K562 (cell line): ENCODE measurements at regions not wholly inside any gene's neighbourhood (a gene's known extent, or its start where the extent isn't known, plus 50 kb on each side); places are given as distances from the start of the nearest gene placed in this dataset.

Experiments used
- ATAC-seq: fragments of 200-7000 bp; cut with Tn5 transposase; 3 replicates; pipeline ENCODE4 v1.9.1; 2020; ENCODE audit warnings: moderate library complexity
- BruUV-seq: library from RNA; stranded (reverse); fragments of 400-500 nt; replicated peaks from 2 replicates; lab custom pipeline; 2021; lab: Mats Ljungman, UMichigan
- CTCF ChIA-PET: fragments of 300-600 bp; formaldehyde crosslinking; extraction: SDS; loops from one replicate; lab custom pipeline; 2021; ENCODE audit warnings: low intra/inter-chr PET ratio; lab: Yijun Ruan, JAX
- POLR2A ChIA-PET: fragments of 300-600, 350-650 bp; sonication (Branson Sonifier 250); formaldehyde crosslinking; extraction: SDS; loops from one replicate; lab custom pipeline; 2021; ENCODE audit warnings: antibody characterized with exemption, inconsistent platforms; lab: Yijun Ruan, JAX
- DNase-seq, 4 experiments: peaks; one replicate each; pipeline versions ENCODE4 v3.0.0 to v3.0.0-alpha.2; 2011 to 2018; ENCODE audit warnings: low spot score in 3 of 4, mixed read lengths in 3 of 4; ENCODE audit errors: extremely low read depth in 1 of 4
- FAIRE-seq: peaks from 2 replicates; lab custom pipeline; 2011; peaks lifted over from hg19 to GRCh38; lab: Jason Lieb, UNC
- H2AFZ ChIP-seq: 2 replicates; pipeline ENCODE4 v1.6.0; 2011; ENCODE audit warnings: low read depth, low read length, control low read depth, inconsistent platforms
- H3K27ac ChIP-seq: fragments of 200-600 bp; 3 replicates; pipeline ENCODE4 v1.8.0; 2011; ENCODE audit warnings: low read depth, mild to moderate bottlenecking, control low read depth, inconsistent platforms, low read length, moderate library complexity, mixed read lengths; ENCODE audit errors: extremely low read depth
- H3K27me3 ChIP-seq, 2 experiments: fragments of 300-600 bp in 1 of 2; 2 replicates in 1 of 2; 3 replicates in 1 of 2; pipeline versions ENCODE4 v1.6.0 to v1.8.0; 2011; ENCODE audit warnings: inconsistent platforms in 2 of 2, low read length in 2 of 2, mild to moderate bottlenecking in 1 of 2, mixed read lengths in 1 of 2, moderate library complexity in 1 of 2; ENCODE audit not compliant: control insufficient read depth in 2 of 2, insufficient read depth in 2 of 2
- H3K36me3 ChIP-seq: fragments of 300-600 bp; 3 replicates; pipeline ENCODE4 v1.8.0; 2011; ENCODE audit warnings: mild to moderate bottlenecking, low read length, inconsistent platforms; ENCODE audit not compliant: control insufficient read depth, insufficient read depth
- H3K4me1 ChIP-seq, 2 experiments: fragments of 200-600 bp in 1 of 2; replicated peaks in 1 of 2; 2 replicates in 1 of 2; 3 replicates in 1 of 2; pipeline versions ENCODE4 v1.5.1 to v1.8.0; 2011; ENCODE audit warnings: inconsistent platforms in 2 of 2, low read length in 2 of 2, mild to moderate bottlenecking in 1 of 2, mixed read lengths in 1 of 2, moderate library complexity in 1 of 2; ENCODE audit not compliant: control insufficient read depth in 2 of 2, insufficient read depth in 2 of 2
- H3K4me2 ChIP-seq: 2 replicates; pipeline ENCODE4 v1.6.1; 2011; ENCODE audit warnings: low read length, control low read depth, inconsistent platforms, mixed read lengths; ENCODE audit not compliant: insufficient read depth
- H3K4me3 ChIP-seq: fragments of 200-600 bp; sonication (generic), shearing (Covaris generic); 2 replicates; pipeline ENCODE4 v1.5.1; 2016; ENCODE audit warnings: control low read depth, inconsistent platforms
- H3K79me2 ChIP-seq: fragments of 200-600 bp; 3 replicates; pipeline ENCODE4 v1.8.0; 2011; ENCODE audit warnings: low read length, inconsistent platforms; ENCODE audit not compliant: control insufficient read depth, insufficient read depth
- H3K9ac ChIP-seq, 2 experiments: 2 replicates each; pipeline versions ENCODE4 v1.6.0 to v1.6.1; 2011; ENCODE audit warnings: low read depth in 2 of 2, low read length in 2 of 2, control low read depth in 1 of 2, inconsistent platforms in 1 of 2, mild to moderate bottlenecking in 1 of 2, mixed read lengths in 1 of 2; ENCODE audit not compliant: insufficient read depth in 1 of 2
- H3K9me1 ChIP-seq: one replicate; pipeline ENCODE4 v1.6.0; 2011; ENCODE audit warnings: inconsistent platforms, mild to moderate bottlenecking, low read length, moderate library complexity; ENCODE audit not compliant: control insufficient read depth, insufficient read depth
- H3K9me3 ChIP-seq: replicated peaks from 2 replicates; pipeline ENCODE4 v1.5.1; 2011; ENCODE audit warnings: low read depth, low read length, inconsistent platforms; ENCODE audit not compliant: control insufficient read depth, insufficient read depth
- H4K20me1 ChIP-seq: replicated peaks from 2 replicates; pipeline ENCODE4 v1.6.1; 2011; ENCODE audit warnings: low read length, inconsistent platforms, mixed read lengths; ENCODE audit not compliant: control insufficient read depth, insufficient read depth
- CHAMP1 ChIP-seq: fragments of 450-650 bp; IDR thresholded peaks from 2 replicates; pipeline ENCODE4 v1.6.1; 2016; ENCODE audit warnings: mild to moderate bottlenecking
- JUNB ChIP-seq: fragments of 450-650 bp; formaldehyde crosslinking; conservative IDR thresholded peaks from 2 replicates; pipeline ENCODE4 v1.4.0; 2020; ENCODE audit warnings: mild to moderate bottlenecking
- NR4A1 ChIP-seq, 2 experiments: fragments of 250-450 bp in 1 of 2; fragments of 450-650 bp in 1 of 2; sonication (Bioruptor Pico) in 1 of 2; IDR thresholded peaks; 2 replicates each; pipeline versions ENCODE4 v1.4.0 to v1.6.1; 2016 to 2020; ENCODE audit warnings: mild to moderate bottlenecking in 2 of 2, missing compliant biosample characterization in 1 of 2, missing genetic modification characterization in 1 of 2, moderate library complexity in 1 of 2
- PTRF ChIP-seq: fragments of 450-650 bp; IDR thresholded peaks from 2 replicates; pipeline ENCODE4 v1.6.1; 2016; ENCODE audit warnings: mild to moderate bottlenecking, missing genetic modification characterization, missing compliant biosample characterization
- RAD21 ChIP-seq, 2 experiments: fragments of 250-450 bp in 1 of 2; fragments of 450-650 bp in 1 of 2; sonication (Bioruptor Pico) in 1 of 2; formaldehyde crosslinking in 1 of 2; IDR thresholded peaks in 1 of 2; conservative IDR thresholded peaks in 1 of 2; 2 replicates each; pipeline versions ENCODE4 v1.4.0 to v1.8.0; 2020 to 2022; ENCODE audit warnings: mild to moderate bottlenecking in 2 of 2, moderate library complexity in 1 of 2
- RB1 ChIP-seq: fragments of 450-650 bp; IDR thresholded peaks from 2 replicates; pipeline ENCODE4 v1.6.1; 2017; ENCODE audit warnings: low read depth, mild to moderate bottlenecking
- RBFOX2 ChIP-seq: fragments of 200-400 bp; formaldehyde crosslinking; IDR thresholded peaks from 2 replicates; pipeline ENCODE4 v1.6.1; 2017; ENCODE audit warnings: low read depth, mild to moderate bottlenecking, low read length, moderate library complexity
- RNF219 ChIP-seq: fragments of 250-450 bp; sonication (Bioruptor Pico); IDR thresholded peaks from 2 replicates; pipeline ENCODE4 v1.5.0; 2022; ENCODE audit warnings: mild to moderate bottlenecking
- SAP30 ChIP-seq: fragments of 200-600 bp; sonication (generic); IDR thresholded peaks from 2 replicates; pipeline ENCODE4 v1.6.1; 2012; ENCODE audit warnings: borderline replicate concordance, low read depth, mild to moderate bottlenecking, moderate library complexity, low read length, control low read depth, inconsistent platforms; ENCODE audit not compliant: insufficient read depth, poor library complexity, severe bottlenecking
- YBX1 ChIP-seq: fragments of 450-650 bp; IDR thresholded peaks from 2 replicates; pipeline ENCODE4 v1.7.1; 2016; ENCODE audit warnings: mild to moderate bottlenecking
- ZNF586 ChIP-seq: fragments of 450-650 bp; formaldehyde crosslinking; conservative IDR thresholded peaks from 2 replicates; pipeline ENCODE4 v1.4.0; 2020; ENCODE audit warnings: mild to moderate bottlenecking, moderate library complexity
- WGBS: fragments of 100-300 bp; shearing (Covaris generic); methylation state at CpG from one replicate; pipeline ENCODE4 v1.1.6; 2016; ENCODE audit warnings: low coverage, mixed read lengths; ENCODE audit not compliant: insufficient coverage; ENCODE audit errors: missing lambda C conversion rate; 5-methylcytosine and 5-hydroxymethylcytosine counted together
- in situ Hi-C: fragments of 300-500 bp; cut with MboI; formaldehyde crosslinking; loops from 4 replicates; pipeline ENCODE4 v1.15.0; 2018; ENCODE audit warnings: inconsistent platforms, mixed read lengths
- intact Hi-C: fragments of 100-400 bp; cut with micrococcal nuclease; formaldehyde crosslinking; loops from 2 replicates; pipeline ENCODE4 v1.14.2; 2022
- TF ChIP-seq, protein P1 (sequence below): sonication (generic); formaldehyde crosslinking; IDR thresholded peaks from 2 replicates; pipeline ENCODE4 v1.8.0; 2022; ENCODE audit warnings: mild to moderate bottlenecking, missing genetic modification reagents
- TF ChIP-seq, protein P2 (sequence below): fragments of 250-450 bp; sonication (Bioruptor Pico); IDR thresholded peaks from 2 replicates; pipeline ENCODE4 v1.9.0; 2021; ENCODE audit warnings: mild to moderate bottlenecking, inconsistent platforms

DNA sequence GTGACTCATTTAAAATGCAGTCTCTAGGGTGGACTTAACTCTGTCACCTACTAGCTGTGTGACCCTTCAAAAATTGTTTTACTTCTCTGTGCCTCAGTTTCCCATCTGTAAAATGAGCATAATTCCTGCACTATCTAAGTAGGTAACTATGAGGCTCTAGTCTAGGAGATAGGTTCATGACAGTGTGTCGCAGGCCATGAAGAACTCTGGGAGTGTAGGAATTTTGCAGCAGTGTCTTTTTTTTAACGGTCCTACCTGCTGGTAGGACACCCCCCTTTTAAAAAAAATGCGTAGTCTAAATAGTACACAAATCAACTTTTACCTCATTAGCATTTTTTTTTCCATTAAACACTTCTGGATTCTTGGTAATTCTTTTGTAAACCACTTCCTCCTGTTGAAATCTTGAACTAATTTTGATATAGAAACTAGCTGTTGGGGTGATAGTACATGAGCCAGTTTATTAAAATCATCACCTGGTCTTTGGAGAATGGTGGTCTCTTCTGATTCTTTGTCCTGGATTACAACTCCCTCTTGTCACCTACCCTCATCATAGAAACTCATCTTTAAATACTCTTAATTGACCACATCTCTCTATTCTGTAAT is 86.0 kb upstream of the SLC38A2 start:
- Histone ChIP-seq H3K9me3 (no peaks in the 10 kb centered on the region), H3K9ac (no peak overlapping the region), H3K4me3 (no peak overlapping the region), H3K27me3 (no peaks in the 10 kb centered on the region), H3K4me1 (peaks cover 0 to 28% of the 10 kb centered on the region in 2 experiments), H3K36me3 (no peaks in the 10 kb centered on the region), H4K20me1 (no peaks in the 10 kb centered on the region), H3K27ac (no peak overlapping the region), H3K79me2 (no peaks in the 10 kb centered on the region), H3K9me1 (no peaks in the 10 kb centered on the region), H3K4me2 (no peak overlapping the region), H2AFZ (no peak overlapping the region)
- WGBS = 74% methylated on average over 3 of the region's 3 CpGs
- FAIRE-seq = no peak
- no peak for ATAC-seq
- in situ Hi-C loops = no loop called here
- ChIA-PET POLR2A (interaction anchor here (0.5 to 1.5 kb wide), 2 partner anchors 26 to 184 kb away, joined by 3 to 4 read pairs; no protein-coding TSS in a partner anchor), CTCF (no interaction called here)
- intact Hi-C loops = no loop called here
- DNase-seq = no peak
- no TSS peak for BruUV-seq
- TF ChIP-seq PTRF (no peak), NR4A1 (CRISPR knock-in tag; IDR thresholded peaks at IDR 0.05) (no peak), NR4A1 (tag; IDR thresholded peaks at IDR 0.05) (no peak), YBX1 (no peak), RAD21 (CRISPR knock-in tag; conservative IDR thresholded peaks at IDR 0.05 in 1 of 2, IDR thresholded peaks at IDR 0.05 in 1 of 2) (no peak), RBFOX2 (no peak), SAP30 (no peak), ZNF586 (CRISPR knock-in tag) (no peak), JUNB (CRISPR knock-in tag) (no peak), CHAMP1 (no peak), RNF219 (CRISPR knock-in tag) (no peak), RB1 (no peak)
- TF ChIP-seq, protein P1, sequence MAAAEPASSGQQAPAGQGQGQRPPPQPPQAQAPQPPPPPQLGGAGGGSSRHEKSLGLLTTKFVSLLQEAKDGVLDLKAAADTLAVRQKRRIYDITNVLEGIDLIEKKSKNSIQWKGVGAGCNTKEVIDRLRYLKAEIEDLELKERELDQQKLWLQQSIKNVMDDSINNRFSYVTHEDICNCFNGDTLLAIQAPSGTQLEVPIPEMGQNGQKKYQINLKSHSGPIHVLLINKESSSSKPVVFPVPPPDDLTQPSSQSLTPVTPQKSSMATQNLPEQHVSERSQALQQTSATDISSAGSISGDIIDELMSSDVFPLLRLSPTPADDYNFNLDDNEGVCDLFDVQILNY = no peak
- TF ChIP-seq, protein P2, sequence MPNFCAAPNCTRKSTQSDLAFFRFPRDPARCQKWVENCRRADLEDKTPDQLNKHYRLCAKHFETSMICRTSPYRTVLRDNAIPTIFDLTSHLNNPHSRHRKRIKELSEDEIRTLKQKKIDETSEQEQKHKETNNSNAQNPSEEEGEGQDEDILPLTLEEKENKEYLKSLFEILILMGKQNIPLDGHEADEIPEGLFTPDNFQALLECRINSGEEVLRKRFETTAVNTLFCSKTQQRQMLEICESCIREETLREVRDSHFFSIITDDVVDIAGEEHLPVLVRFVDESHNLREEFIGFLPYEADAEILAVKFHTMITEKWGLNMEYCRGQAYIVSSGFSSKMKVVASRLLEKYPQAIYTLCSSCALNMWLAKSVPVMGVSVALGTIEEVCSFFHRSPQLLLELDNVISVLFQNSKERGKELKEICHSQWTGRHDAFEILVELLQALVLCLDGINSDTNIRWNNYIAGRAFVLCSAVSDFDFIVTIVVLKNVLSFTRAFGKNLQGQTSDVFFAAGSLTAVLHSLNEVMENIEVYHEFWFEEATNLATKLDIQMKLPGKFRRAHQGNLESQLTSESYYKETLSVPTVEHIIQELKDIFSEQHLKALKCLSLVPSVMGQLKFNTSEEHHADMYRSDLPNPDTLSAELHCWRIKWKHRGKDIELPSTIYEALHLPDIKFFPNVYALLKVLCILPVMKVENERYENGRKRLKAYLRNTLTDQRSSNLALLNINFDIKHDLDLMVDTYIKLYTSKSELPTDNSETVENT (CRISPR knock-in tag) = no peak
